HEK293 (cell line): ENCODE measurements at regions not wholly inside any gene's neighbourhood (a gene's known extent, or its start where the extent isn't known, plus 50 kb on each side); places are given as distances from the start of the nearest gene placed in this dataset.

Experiments
- TCF7L2 ChIP-seq: IDR thresholded peaks from 2 replicates; pipeline ENCODE4 v1.6.1; 2011; ENCODE audit warnings: low read depth, mild to moderate bottlenecking, inconsistent platforms, low read length, moderate library complexity, borderline replicate concordance
- ZBTB7A ChIP-seq: fragments of 450-650 bp; formaldehyde crosslinking; IDR thresholded peaks from 2 replicates; pipeline ENCODE4 v1.5.1; 2016; ENCODE audit warnings: low read depth, missing biosample characterization, missing genetic modification characterization
- ZEB2 ChIP-seq: fragments of 450-650 bp; formaldehyde crosslinking; IDR thresholded peaks from 2 replicates; pipeline ENCODE4 v1.5.1; 2016; ENCODE audit warnings: missing biosample characterization, missing genetic modification characterization
- ZNF274 ChIP-seq, 2 experiments: fragments of 200-500 bp in 1 of 2; fragments of 450-650 bp in 1 of 2; sonication (Bioruptor generic) in 1 of 2; formaldehyde crosslinking in 1 of 2; IDR thresholded peaks; 2 replicates each; pipeline versions ENCODE4 v1.5.1 to v1.6.1; 2014 to 2016; ENCODE audit warnings: borderline replicate concordance in 1 of 2, inconsistent platforms in 1 of 2, low read length in 1 of 2, missing biosample characterization in 1 of 2, missing genetic modification characterization in 1 of 2
- ZNF768 ChIP-seq: fragments of 450-650 bp; formaldehyde crosslinking; IDR thresholded peaks from 2 replicates; pipeline ENCODE4 v1.5.1; 2018; ENCODE audit warnings: missing biosample characterization, mild to moderate bottlenecking, missing genetic modification characterization
- TF ChIP-seq, protein P1 (sequence below): fragments of 450-650 bp; formaldehyde crosslinking; IDR thresholded peaks from 2 replicates; pipeline ENCODE4 v1.5.1; 2016; ENCODE audit warnings: missing biosample characterization, missing genetic modification characterization

DNA sequence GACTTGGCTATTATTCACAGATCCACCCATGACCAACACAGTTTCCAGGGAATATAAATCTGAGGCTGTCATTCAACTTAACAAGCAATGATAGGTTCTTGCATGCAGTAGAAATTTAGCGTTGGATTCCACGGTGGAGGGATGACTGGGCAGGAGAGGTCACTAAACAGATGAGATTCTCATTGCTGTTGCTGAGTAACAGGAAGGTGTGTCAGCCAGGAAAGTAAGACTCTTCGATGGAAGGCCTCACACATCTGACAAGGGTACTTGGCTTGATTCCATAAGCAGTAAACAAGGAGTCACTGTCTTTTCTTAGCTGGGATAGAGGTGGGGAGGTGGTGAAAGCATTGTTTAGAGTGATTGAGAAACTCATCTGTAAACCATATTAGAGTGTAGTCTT lies 1152.0 kb downstream of the SORCS3 start:
- no peak for TF ChIP-seq ZEB2 (tag by site-specific recombination)
- TF ChIP-seq, protein P1, sequence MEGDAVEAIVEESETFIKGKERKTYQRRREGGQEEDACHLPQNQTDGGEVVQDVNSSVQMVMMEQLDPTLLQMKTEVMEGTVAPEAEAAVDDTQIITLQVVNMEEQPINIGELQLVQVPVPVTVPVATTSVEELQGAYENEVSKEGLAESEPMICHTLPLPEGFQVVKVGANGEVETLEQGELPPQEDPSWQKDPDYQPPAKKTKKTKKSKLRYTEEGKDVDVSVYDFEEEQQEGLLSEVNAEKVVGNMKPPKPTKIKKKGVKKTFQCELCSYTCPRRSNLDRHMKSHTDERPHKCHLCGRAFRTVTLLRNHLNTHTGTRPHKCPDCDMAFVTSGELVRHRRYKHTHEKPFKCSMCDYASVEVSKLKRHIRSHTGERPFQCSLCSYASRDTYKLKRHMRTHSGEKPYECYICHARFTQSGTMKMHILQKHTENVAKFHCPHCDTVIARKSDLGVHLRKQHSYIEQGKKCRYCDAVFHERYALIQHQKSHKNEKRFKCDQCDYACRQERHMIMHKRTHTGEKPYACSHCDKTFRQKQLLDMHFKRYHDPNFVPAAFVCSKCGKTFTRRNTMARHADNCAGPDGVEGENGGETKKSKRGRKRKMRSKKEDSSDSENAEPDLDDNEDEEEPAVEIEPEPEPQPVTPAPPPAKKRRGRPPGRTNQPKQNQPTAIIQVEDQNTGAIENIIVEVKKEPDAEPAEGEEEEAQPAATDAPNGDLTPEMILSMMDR (tag by site-specific recombination): no peak
- TF ChIP-seq ZBTB7A (tag by site-specific recombination): no peak
- no peak for TF ChIP-seq TCF7L2
- no peak for TF ChIP-seq ZNF274 (IDR thresholded peaks at IDR 0.05; ENCODE audit: low read length)
- TF ChIP-seq ZNF274 (tag by site-specific recombination; IDR thresholded peaks at IDR 0.05; ENCODE audit: borderline replicate concordance): no peak
- TF ChIP-seq ZNF768 (tag by site-specific recombination): no peak
